ENCODE measurements at regions not wholly inside any gene's neighbourhood (a gene's known extent, or its start where the extent isn't known, plus 50 kb on each side); places are given as distances from the start of the nearest gene placed in this dataset.

DNA sequence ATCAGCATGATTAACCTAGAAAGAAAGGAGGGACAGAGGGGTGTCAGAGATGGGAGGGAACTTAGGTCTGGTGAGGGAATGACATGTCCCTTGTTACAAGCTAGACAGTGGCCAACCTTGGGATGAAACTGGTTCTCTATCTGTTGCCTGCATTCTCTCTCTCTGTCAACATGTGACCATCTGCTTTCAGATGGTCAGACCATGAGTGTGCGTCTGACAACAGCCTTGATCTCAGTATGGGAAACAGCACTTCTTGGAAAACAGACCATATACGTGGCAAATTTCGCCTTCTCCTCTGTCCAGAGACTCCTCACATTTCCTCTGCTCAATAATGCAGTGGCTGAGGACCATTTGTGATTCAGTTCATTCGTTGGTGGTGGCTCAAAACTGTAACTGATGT is 845.9 kb downstream of the TYW1 start:
- Mint-ChIP-seq H3K4me3 (no peak overlapping the region), H3K36me3 (ENCODE audit: low read depth) (no peaks in the 10 kb centered on the region), H3K27me3 (ENCODE audit: low read depth) (no peaks in the 10 kb centered on the region), H3K9me3 (peaks cover 8% of the 10 kb centered on the region), H3K27ac (no peak overlapping the region), H3K4me1 (ENCODE audit: low read depth) (no peaks in the 10 kb centered on the region)
- CTCF ChIA-PET = no interaction called here
- intact Hi-C loops (cut with micrococcal nuclease) = no loop called here
- DNase-seq = no peak

DNA sequence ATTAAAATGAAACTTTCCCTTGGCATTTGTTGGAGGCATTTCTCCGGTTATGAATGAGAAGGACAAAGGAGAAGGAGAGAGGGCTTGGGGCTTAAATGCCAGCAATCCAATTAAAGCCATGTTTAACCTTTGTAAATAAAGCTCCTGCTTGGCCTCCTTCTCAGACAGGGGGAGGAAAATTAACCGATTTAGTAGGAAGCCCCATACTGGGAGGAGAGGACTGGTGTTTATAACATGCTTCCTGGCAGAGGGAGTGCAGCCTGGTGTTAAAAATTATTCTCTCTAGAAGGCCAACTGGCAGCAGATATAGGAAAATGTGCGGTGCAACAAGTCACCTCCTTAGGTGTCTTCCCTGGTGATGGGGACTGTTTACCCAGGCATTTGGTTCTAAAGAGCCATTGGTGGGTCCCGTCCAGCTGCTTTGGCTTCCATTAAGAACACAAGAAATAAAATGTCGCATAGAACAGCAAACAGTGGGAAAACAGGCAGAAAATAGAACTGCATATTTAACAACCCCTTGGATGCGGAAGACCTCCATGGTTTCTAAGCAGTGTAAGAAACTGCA is 846.5 kb downstream of the TYW1 start:
- no peaks in the 10 kb centered on the region for H3K27me3 Mint-ChIP-seq (ENCODE audit: low read depth)
- no peaks in the 10 kb centered on the region for H3K36me3 Mint-ChIP-seq (ENCODE audit: low read depth)
- intact Hi-C loops (cut with micrococcal nuclease) = no loop called here
- H3K27ac Mint-ChIP-seq = no peak overlapping the region
- H3K9me3 Mint-ChIP-seq = peaks cover 8% of the 10 kb centered on the region
- H3K4me3 Mint-ChIP-seq = no peak overlapping the region
- CTCF ChIA-PET = no interaction called here
- DNase-seq = no peak
- no peaks in the 10 kb centered on the region for H3K4me1 Mint-ChIP-seq (ENCODE audit: low read depth)

DNA sequence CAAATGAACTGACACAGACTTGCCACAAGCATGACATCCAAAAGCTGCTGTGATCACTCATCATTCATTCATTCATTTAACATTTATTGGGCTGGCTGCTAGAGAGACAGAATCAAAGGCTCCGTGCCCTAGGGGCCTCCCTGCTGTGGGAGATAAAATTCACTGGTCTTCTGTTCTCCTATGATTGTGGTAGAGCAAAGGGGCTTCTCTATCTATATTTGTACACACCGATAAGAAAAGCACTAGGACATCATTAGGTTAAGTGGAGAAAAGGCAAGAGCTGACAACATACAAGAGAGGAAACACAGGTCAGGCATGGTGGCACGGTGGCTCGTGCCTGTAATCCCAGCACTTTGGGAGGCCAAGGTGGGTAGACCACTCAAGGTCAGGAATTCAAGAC is 847.0 kb downstream of the TYW1 start:
- no peak for DNase-seq
- Mint-ChIP-seq H3K27me3 (ENCODE audit: low read depth) (no peaks in the 10 kb centered on the region), H3K36me3 (ENCODE audit: low read depth) (no peaks in the 10 kb centered on the region), H3K9me3 (peaks cover 8% of the 10 kb centered on the region), H3K4me3 (no peak overlapping the region), H3K27ac (no peak overlapping the region), H3K4me1 (ENCODE audit: low read depth) (no peaks in the 10 kb centered on the region)
- CTCF ChIA-PET = no interaction called here
- intact Hi-C loops (cut with micrococcal nuclease) = no loop called here

GRCh38 chr7:67847092-67847787 is 850.6 kb downstream of the TYW1 start:
- CTCF ChIA-PET = no interaction called here
- H3K27me3 Mint-ChIP-seq (ENCODE audit: low read depth) = no peaks in the 10 kb centered on the region
- intact Hi-C loops (cut with micrococcal nuclease) = no loop called here
- DNase-seq = no peak
- H3K4me1 Mint-ChIP-seq (ENCODE audit: low read depth) = no peaks in the 10 kb centered on the region
- no peak overlapping the region for H3K27ac Mint-ChIP-seq
- H3K36me3 Mint-ChIP-seq (ENCODE audit: low read depth) = no peaks in the 10 kb centered on the region
- H3K9me3 Mint-ChIP-seq = peaks cover 1% of the 10 kb centered on the region
- no peak overlapping the region for H3K4me3 Mint-ChIP-seq

DNA sequence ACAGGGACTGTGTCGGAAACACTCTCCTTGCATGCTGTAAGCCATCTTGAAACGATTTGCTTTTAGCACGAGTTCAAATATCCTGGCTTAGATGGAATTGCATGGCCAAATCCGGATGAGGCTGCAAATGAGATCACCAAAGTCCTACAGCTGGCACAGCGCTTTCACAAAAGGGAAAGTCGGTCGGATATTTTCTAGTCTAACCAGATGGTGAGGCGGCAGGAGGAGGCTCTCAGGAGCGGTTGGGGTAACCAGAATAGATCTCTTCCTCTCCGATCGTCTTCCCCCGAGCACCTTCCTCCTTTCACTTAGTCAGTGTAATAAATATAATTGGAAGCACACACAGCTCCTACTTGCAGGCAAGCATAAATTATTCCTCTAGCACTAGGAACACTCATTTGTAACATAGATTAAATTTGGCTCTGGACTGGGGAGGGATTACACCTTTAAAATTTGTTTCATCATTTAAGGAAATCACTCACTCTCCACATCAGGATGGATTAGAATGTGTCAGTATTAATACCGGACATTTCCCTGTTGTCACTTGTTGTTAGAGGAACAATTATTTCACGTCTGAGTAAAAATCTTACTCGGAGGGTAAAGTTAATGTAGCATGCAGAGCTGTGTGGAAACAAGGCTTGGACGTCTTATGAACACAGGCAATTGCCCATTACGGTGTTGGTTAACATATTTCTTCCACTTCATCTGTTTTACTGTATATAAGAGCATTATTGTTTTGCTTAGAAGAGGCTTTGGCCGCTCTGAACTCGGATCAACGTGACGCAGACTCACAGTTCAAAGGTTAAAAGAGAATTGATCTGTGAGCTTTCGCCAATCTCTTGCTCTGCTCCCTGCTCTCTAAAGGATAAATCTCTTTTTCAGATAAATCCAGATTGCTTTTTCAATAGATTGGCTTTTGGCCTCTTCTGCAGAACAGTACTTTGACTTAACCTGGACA is 857.9 kb downstream of the TYW1 start:
- CTCF ChIA-PET = no interaction called here
- no peak for DNase-seq
- peaks cover 2% of the 10 kb centered on the region for H3K36me3 Mint-ChIP-seq (ENCODE audit: low read depth)
- peaks cover 12% of the 10 kb centered on the region for H3K9me3 Mint-ChIP-seq
- intact Hi-C loops (cut with micrococcal nuclease) = no loop called here
- no peak overlapping the region for H3K27ac Mint-ChIP-seq
- H3K4me1 Mint-ChIP-seq (ENCODE audit: low read depth) = no peaks in the 10 kb centered on the region
- no peaks in the 10 kb centered on the region for H3K27me3 Mint-ChIP-seq (ENCODE audit: low read depth)
- no peak overlapping the region for H3K4me3 Mint-ChIP-seq

- Mint-ChIP-seq H3K27me3 (ENCODE audit: low read depth) (no peaks in the 10 kb centered on the region), H3K27ac (no peak overlapping the region), H3K4me1 (ENCODE audit: low read depth) (no peaks in the 10 kb centered on the region), H3K36me3 (ENCODE audit: low read depth) (peaks cover 2% of the 10 kb centered on the region), H3K9me3 (peaks cover 12% of the 10 kb centered on the region), H3K4me3 (no peak overlapping the region)
- no peak for DNase-seq
- intact Hi-C loops (cut with micrococcal nuclease) = no loop called here
- CTCF ChIA-PET = no interaction called here
Measured at GRCh38 chr7:67855322-67855721, 858.7 kb downstream of the TYW1 start.

DNA sequence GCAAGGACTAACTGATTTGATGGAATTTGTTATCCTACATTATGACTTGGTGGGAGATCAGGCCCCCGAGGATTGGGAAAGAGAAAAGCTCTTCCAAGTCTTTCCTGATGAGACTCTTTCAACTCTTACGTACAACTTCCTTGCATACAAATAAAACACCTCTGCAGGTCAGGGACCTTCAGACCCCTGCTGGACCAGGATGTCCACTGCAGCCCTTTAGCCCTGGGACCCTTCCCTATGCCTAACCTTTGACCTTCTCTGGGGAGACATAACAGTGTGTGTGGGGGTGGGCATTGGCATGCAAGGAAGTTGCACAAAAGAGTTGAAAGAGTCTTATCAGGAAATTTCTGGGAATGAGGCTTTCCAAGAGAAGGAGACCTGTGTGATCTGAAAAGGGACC is 859.4 kb downstream of the TYW1 start:
- intact Hi-C loops (cut with micrococcal nuclease) = no loop called here
- no peak overlapping the region for H3K4me3 Mint-ChIP-seq
- no peak overlapping the region for H3K27ac Mint-ChIP-seq
- H3K4me1 Mint-ChIP-seq (ENCODE audit: low read depth) = no peaks in the 10 kb centered on the region
- CTCF ChIA-PET = no interaction called here
- H3K27me3 Mint-ChIP-seq (ENCODE audit: low read depth) = no peaks in the 10 kb centered on the region
- H3K36me3 Mint-ChIP-seq (ENCODE audit: low read depth) = peaks cover 2% of the 10 kb centered on the region
- peaks cover 14% of the 10 kb centered on the region for H3K9me3 Mint-ChIP-seq
- DNase-seq = no peak

- DNase-seq = no peak
- CTCF ChIA-PET = no interaction called here
- Mint-ChIP-seq H3K27me3 (ENCODE audit: low read depth) (no peaks in the 10 kb centered on the region), H3K4me3 (no peak overlapping the region), H3K36me3 (ENCODE audit: low read depth) (peaks cover 6% of the 10 kb centered on the region), H3K4me1 (ENCODE audit: low read depth) (no peaks in the 10 kb centered on the region), H3K27ac (no peak overlapping the region), H3K9me3 (peaks cover 25% of the 10 kb centered on the region)
- intact Hi-C loops (cut with micrococcal nuclease) = no loop called here
Measured at GRCh38 chr7:67857698-67858097, 861.1 kb downstream of the TYW1 start.

GRCh38 chr7:67858931-67859330 is 862.3 kb downstream of the TYW1 start:
- H3K4me3 Mint-ChIP-seq = no peak overlapping the region

GRCh38 chr7:67863911-67864310 is 867.3 kb downstream of the TYW1 start:
- H3K9me3 Mint-ChIP-seq = peaks cover 25% of the 10 kb centered on the region
- no peaks in the 10 kb centered on the region for H3K4me1 Mint-ChIP-seq (ENCODE audit: low read depth)
- H3K36me3 Mint-ChIP-seq (ENCODE audit: low read depth) = peaks cover 6% of the 10 kb centered on the region
- H3K27me3 Mint-ChIP-seq (ENCODE audit: low read depth) = no peaks in the 10 kb centered on the region
- intact Hi-C loops (cut with micrococcal nuclease) = no loop called here
- no peak overlapping the region for H3K27ac Mint-ChIP-seq
- CTCF ChIA-PET = no interaction called here
- DNase-seq = no peak
- no peak overlapping the region for H3K4me3 Mint-ChIP-seq

More at GRCh38 chr7:67858931-67859330, 862.3 kb downstream of the TYW1 start:
- H3K9me3 Mint-ChIP-seq = peaks cover 25% of the 10 kb centered on the region
- no peaks in the 10 kb centered on the region for H3K27me3 Mint-ChIP-seq (ENCODE audit: low read depth)
- H3K36me3 Mint-ChIP-seq (ENCODE audit: low read depth) = peaks cover 6% of the 10 kb centered on the region
- no peaks in the 10 kb centered on the region for H3K4me1 Mint-ChIP-seq (ENCODE audit: low read depth)
- DNase-seq = no peak
- CTCF ChIA-PET = no interaction called here
- H3K27ac Mint-ChIP-seq = no peak overlapping the region
- intact Hi-C loops (cut with micrococcal nuclease) = no loop called here

DNA sequence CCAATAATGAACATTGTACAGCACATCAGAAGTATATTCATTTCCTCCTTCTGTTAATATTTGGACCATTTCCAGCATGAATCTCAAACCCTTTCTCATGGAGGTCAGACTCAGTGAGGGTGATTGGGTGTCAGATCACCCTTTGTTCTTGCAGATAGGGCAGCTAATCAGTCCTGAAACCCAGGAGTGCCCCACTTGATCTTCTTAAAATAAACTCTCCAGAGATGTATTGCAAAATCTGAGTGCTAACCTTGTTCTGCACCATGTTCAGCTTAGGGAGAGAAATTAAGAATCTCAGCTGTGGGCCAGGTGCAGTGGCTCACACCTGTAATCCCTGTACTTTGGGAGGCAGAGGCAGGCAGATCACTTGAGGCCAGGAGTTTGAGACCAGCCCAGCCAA is 869.4 kb downstream of the TYW1 start:
- Mint-ChIP-seq H3K36me3 (ENCODE audit: low read depth) (peaks cover 4% of the 10 kb centered on the region), H3K27me3 (ENCODE audit: low read depth) (no peaks in the 10 kb centered on the region), H3K4me1 (ENCODE audit: low read depth) (no peaks in the 10 kb centered on the region), H3K9me3 (peaks cover 27% of the 10 kb centered on the region), H3K4me3 (no peak overlapping the region), H3K27ac (no peak overlapping the region)
- CTCF ChIA-PET = no interaction called here
- DNase-seq = no peak
- intact Hi-C loops (cut with micrococcal nuclease) = no loop called here

DNA sequence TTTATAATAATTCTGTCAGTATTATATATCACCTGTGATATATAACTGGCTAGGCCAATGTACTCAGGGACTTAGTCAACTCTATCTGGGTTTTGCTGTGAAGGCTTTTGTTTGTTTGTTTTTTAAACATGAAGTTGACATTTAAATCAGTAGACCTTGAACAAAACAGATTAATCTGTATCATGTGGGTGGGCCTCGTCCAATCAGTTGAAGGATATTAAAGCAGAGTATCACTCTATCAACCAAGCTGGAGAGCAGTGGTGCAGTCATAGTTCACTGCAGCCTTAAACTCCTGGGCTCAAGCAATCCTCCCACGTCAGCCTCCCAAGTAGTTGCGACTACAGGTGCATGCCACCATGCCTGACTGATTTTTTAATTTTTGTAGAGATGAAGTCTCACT is 870.2 kb downstream of the TYW1 start:
- Mint-ChIP-seq H3K9me3 (peaks cover 24% of the 10 kb centered on the region), H3K4me1 (ENCODE audit: low read depth) (no peaks in the 10 kb centered on the region), H3K27me3 (ENCODE audit: low read depth) (no peaks in the 10 kb centered on the region), H3K27ac (no peak overlapping the region), H3K4me3 (no peak overlapping the region), H3K36me3 (ENCODE audit: low read depth) (peaks cover 3% of the 10 kb centered on the region)
- CTCF ChIA-PET = no interaction called here
- intact Hi-C loops (cut with micrococcal nuclease) = no loop called here
- no peak for DNase-seq

- Mint-ChIP-seq H3K4me1 (ENCODE audit: low read depth) (no peaks in the 10 kb centered on the region), H3K36me3 (ENCODE audit: low read depth) (no peaks in the 10 kb centered on the region), H3K27me3 (ENCODE audit: low read depth) (no peaks in the 10 kb centered on the region), H3K9me3 (peaks cover 10% of the 10 kb centered on the region), H3K4me3 (no peak overlapping the region), H3K27ac (no peak overlapping the region)
- intact Hi-C loops (cut with micrococcal nuclease) = no loop called here
- DNase-seq = no peak
- CTCF ChIA-PET = no interaction called here
Measured at GRCh38 chr7:67870396-67870795, 873.8 kb downstream of the TYW1 start.

Measured in activated naive CD4-positive, alpha-beta T cell treated with anti-CD3 and anti-CD28 coated beads for 36 hours (primary cell).